ENCODE measurements at regions not wholly inside any gene's neighbourhood (a gene's known extent, or its start where the extent isn't known, plus 50 kb on each side); places are given as distances from the start of the nearest gene placed in this dataset.

DNA sequence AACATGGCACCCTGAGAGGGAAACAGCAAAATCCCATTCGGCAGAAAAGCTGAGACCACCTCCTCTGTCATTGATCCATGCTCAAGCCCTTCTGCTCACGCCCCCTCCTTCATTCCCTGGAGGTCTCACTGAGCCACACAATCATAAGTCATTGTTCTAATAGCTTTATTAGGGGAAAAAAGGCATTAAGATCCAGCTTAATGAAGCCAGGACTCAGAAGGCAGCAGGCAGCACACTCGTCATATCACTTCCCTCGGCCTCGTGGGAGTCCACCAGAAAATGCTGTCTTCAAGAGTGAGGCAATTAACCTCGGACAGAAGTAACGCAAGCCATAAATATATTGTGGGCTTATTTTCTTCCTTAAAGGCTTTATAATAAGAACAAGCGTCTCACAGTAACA, 153.9 kb upstream of the PPP2R3A start:
- no peak for TF ChIP-seq SMAD1 (IDR thresholded peaks at IDR 0.05; ENCODE audit: low read depth, low read length, partially characterized antibody)
- no peak for TF ChIP-seq ZNF668 (CRISPR knock-in tag; IDR thresholded peaks at IDR 0.05)
- no peak for TF ChIP-seq SMARCA5 (IDR thresholded peaks at IDR 0.05)
- TF ChIP-seq, protein P1, sequence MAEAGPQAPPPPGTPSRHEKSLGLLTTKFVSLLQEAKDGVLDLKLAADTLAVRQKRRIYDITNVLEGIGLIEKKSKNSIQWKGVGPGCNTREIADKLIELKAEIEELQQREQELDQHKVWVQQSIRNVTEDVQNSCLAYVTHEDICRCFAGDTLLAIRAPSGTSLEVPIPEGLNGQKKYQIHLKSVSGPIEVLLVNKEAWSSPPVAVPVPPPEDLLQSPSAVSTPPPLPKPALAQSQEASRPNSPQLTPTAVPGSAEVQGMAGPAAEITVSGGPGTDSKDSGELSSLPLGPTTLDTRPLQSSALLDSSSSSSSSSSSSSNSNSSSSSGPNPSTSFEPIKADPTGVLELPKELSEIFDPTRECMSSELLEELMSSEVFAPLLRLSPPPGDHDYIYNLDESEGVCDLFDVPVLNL (CRISPR knock-in tag; IDR thresholded peaks at IDR 0.05; ENCODE audit: low read depth) = no peak
- TF ChIP-seq CTCF (IDR thresholded peaks at IDR 0.05 in 2 of 3, conservative IDR thresholded peaks at IDR 0.05 in 1 of 3; ENCODE audit: insufficient read depth in 2 of 3, low read depth in 1 of 3, low read length in 3 of 3) = no peak
- TF ChIP-seq LARP7 (IDR thresholded peaks at IDR 0.05) = no peak
- TF ChIP-seq, protein P2, sequence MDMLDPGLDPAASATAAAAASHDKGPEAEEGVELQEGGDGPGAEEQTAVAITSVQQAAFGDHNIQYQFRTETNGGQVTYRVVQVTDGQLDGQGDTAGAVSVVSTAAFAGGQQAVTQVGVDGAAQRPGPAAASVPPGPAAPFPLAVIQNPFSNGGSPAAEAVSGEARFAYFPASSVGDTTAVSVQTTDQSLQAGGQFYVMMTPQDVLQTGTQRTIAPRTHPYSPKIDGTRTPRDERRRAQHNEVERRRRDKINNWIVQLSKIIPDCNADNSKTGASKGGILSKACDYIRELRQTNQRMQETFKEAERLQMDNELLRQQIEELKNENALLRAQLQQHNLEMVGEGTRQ (CRISPR knock-in tag; IDR thresholded peaks at IDR 0.05) = no peak
- no peak for TF ChIP-seq SRF (CRISPR knock-in tag; IDR thresholded peaks at IDR 0.05)
- TF ChIP-seq, protein P3, sequence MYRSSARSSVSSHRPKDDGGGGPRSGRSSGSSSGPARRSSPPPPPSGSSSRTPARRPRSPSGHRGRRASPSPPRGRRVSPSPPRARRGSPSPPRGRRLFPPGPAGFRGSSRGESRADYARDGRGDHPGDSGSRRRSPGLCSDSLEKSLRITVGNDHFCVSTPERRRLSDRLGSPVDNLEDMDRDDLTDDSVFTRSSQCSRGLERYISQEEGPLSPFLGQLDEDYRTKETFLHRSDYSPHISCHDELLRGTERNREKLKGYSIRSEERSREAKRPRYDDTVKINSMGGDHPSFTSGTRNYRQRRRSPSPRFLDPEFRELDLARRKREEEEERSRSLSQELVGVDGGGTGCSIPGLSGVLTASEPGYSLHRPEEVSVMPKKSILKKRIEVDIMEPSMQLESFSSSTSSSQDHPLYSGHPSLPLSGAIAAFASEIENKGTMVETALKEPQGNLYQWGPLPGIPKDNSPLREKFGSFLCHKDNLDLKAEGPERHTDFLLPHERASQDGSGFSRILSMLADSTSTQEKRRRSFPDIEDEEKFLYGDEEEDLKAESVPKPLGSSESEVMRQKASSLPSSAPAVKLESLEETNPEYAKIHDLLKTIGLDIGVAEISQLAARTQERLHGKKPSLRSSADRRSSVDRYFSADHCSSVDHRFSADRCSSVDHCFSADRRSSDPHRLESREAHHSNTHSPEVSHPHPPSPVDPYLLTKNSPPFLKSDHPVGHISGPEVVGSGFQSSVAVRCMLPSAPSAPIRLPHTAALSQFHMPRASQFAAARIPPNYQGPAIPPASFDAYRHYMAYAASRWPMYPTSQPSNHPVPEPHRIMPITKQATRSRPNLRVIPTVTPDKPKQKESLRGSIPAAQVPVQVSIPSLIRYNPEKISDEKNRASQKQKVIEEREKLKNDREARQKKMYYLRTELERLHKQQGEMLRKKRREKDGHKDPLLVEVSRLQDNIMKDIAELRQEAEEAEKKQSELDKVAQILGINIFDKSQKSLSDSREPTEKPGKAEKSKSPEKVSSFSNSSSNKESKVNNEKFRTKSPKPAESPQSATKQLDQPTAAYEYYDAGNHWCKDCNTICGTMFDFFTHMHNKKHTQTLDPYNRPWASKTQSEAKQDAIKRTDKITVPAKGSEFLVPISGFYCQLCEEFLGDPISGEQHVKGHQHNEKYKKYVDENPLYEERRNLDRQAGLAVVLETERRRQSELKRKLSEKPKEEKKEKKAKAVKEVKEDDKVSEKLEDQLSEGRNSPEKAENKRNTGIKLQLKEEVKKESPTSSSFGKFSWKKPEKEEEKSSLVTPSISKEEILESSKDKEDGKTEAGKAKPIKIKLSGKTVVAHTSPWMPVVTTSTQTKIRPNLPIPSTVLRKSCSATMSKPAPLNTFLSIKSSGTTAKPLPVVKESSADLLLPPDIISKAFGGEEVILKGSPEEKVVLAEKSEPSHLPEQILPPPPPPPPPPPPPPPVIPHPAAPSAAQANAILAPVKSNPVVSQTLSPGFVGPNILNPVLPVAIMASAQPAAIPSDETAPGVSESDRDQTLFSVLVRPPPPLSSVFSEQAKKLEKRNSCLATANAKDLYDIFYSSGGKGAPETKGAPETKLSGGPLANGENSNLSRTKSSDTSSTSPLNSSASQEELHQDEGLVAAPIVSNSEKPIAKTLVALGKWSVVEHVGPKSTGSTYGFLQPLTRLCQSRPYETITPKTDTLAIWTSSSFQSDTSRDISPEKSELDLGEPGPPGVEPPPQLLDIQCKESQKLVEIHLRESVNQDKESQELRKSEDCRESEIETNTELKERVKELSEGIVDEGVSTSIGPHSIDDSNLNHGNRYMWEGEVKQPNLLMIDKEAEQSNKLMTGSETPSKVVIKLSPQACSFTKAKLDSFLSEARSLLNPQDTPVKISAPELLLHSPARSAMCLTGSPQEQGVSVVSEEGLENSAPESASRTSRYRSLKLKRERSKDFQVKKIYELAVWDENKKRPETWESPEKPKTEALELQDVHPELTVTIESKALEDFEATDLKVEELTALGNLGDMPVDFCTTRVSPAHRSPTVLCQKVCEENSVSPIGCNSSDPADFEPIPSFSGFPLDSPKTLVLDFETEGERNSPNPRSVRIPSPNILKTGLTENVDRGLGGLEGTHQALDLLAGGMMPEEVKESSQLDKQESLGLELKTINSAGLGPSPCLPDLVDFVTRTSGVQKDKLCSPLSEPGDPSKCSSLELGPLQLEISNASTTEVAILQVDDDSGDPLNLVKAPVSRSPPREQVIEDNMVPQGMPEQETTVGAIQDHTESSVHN (IDR thresholded peaks at IDR 0.05; ENCODE audit: borderline replicate concordance in 1 of 2, low read depth in 1 of 2) = no peak

Measured in K562 (cell line).